ENCODE measurements at regions not wholly inside any gene's neighbourhood (a gene's known extent, or its start where the extent isn't known, plus 50 kb on each side); places are given as distances from the start of the nearest gene placed in this dataset.

GRCh38 chr7:106166651-106167342, 54.7 kb upstream of the SYPL1 start:
- WGBS, 2 donors: 51 to 58% methylated on average over 7 of the region's 7 CpGs
- peak; percentile 47 to 51 for DNase-seq
- Histone ChIP-seq H3K9me3 (no peaks in the 10 kb centered on the region), H3K27me3 (no peaks in the 10 kb centered on the region), H3K4me3 (replicated peaks in 1 of 3) (no peak overlapping the region), H3K36me3 (no peaks in the 10 kb centered on the region), H3K4me1 (peaks cover 0 to 10% of the 10 kb centered on the region in 2 donors), H3K27ac (no peak overlapping the region)
- intact Hi-C loops (cut with DNase I): loop anchor here (10.0 kb wide), 1 partner anchor 222 kb away; no protein-coding TSS in a partner anchor
- peak; percentile 57 to 96 (median 82) for TF ChIP-seq CTCF (IDR thresholded peaks at IDR 0.05)
- no peak for TF ChIP-seq POLR2A (IDR thresholded peaks at IDR 0.05)

- peaks cover 0 to 10% of the 10 kb centered on the region in 2 donors for H3K4me1 ChIP-seq
- intact Hi-C loops (cut with DNase I): loop anchor here (10.0 kb wide), 1 partner anchor 221 kb away; no protein-coding TSS in a partner anchor
- TF ChIP-seq CTCF (IDR thresholded peaks at IDR 0.05) (no peak), POLR2A (IDR thresholded peaks at IDR 0.05) (no peak)
These were observed 53.2 kb upstream of the SYPL1 start for GRCh38 chr7:106165337-106165736.

DNA sequence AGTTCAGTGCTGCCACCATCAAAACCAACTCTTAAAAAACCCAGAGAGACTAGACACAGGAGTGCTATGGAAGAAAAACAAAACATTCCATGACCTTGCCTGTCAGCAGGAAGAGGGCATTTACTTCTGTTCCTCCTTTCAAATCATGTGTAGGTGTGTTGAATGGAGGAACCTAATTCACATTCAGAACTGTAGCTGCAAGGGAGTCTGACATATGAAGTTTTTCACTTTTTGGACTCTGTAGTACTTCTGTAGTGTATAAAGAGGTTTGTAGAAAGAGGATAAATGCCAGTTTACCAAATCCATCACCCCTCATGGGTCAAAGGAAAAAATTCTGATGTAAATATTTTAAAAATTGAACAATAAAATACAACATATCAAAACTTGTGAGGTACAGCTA, 51.1 kb upstream of the SYPL1 start:
- Histone ChIP-seq H3K4me1 (peaks cover 0 to 10% of the 10 kb centered on the region in 2 donors), H3K4me3 (replicated peaks in 1 of 3) (no peak overlapping the region), H3K36me3 (no peaks in the 10 kb centered on the region), H3K27ac (no peak overlapping the region), H3K27me3 (no peaks in the 10 kb centered on the region), H3K9me3 (no peaks in the 10 kb centered on the region)
- intact Hi-C loops (cut with DNase I): loop anchor here (10.0 kb wide), 1 partner anchor 218 kb away; no protein-coding TSS in a partner anchor
- TF ChIP-seq POLR2A (IDR thresholded peaks at IDR 0.05) (no peak), CTCF (IDR thresholded peaks at IDR 0.05) (no peak)
- DNase-seq: no peak

More at GRCh38 chr7:106165337-106165736, 53.2 kb upstream of the SYPL1 start:
- 67 to 69% methylated on average over 2 of the region's 2 CpGs for WGBS, 2 donors
- no peak for DNase-seq
- Histone ChIP-seq H3K9me3 (no peaks in the 10 kb centered on the region), H3K27me3 (no peaks in the 10 kb centered on the region), H3K27ac (no peak overlapping the region), H3K36me3 (no peaks in the 10 kb centered on the region), H3K4me3 (replicated peaks in 1 of 3) (no peak overlapping the region)

All from thyroid gland (tissue), 4 donors.